ENCODE measurements at regions not wholly inside any gene's neighbourhood (a gene's known extent, or its start where the extent isn't known, plus 50 kb on each side); places are given as distances from the start of the nearest gene placed in this dataset.

GRCh38 chr4:11866391-11866790 is 437.7 kb upstream of the HS3ST1 start:
- Histone ChIP-seq H3K27me3 (ENCODE audit: control insufficient read depth, insufficient read depth, low read length) (no peaks in the 10 kb centered on the region), H3K9me3 (ENCODE audit: control insufficient read depth, insufficient read depth, low read length) (peaks cover 4% of the 10 kb centered on the region; the same call in 1 of the 2 replicates), H4K20me1 (ENCODE audit: insufficient read depth, low read length) (no peaks in the 10 kb centered on the region), H3K27ac (ENCODE audit: insufficient read depth, low read length) (no peak overlapping the region), H3K4me2 (ENCODE audit: low read depth, low read length) (no peak overlapping the region), H2AK9ac (replicated peaks; ENCODE audit: low read depth, low read length, poor library complexity) (no peak overlapping the region), H3K79me1 (ENCODE audit: low read depth in 1 of 2, low read length in 2 of 2) (no peaks in the 10 kb centered on the region), H3K36me3 (ENCODE audit: control insufficient read depth, insufficient read depth, low read length) (no peaks in the 10 kb centered on the region), H3K9me1 (ENCODE audit: insufficient read depth, low read length) (no peaks in the 10 kb centered on the region), H2AK5ac (ENCODE audit: low read depth, low read length) (no peak overlapping the region), H3K23ac (ENCODE audit: low read depth, low read length) (no peak overlapping the region), H3K4ac (ENCODE audit: low read depth, low read length) (no peak overlapping the region), H2BK20ac (ENCODE audit: low read depth, low read length) (no peak overlapping the region), H2AFZ (replicated peaks; ENCODE audit: low read length, poor library complexity) (no peak overlapping the region), H3K14ac (replicated peaks; ENCODE audit: low read depth, low read length) (no peak overlapping the region), H4K8ac (ENCODE audit: low read depth in 2 of 2, low read length in 2 of 2) (no peak overlapping the region), H3K4me3 (ENCODE audit: insufficient read depth, low read depth, low read length) (no peak overlapping the region), H4K5ac (ENCODE audit: low read depth, low read length) (no peak overlapping the region), H4K91ac (ENCODE audit: insufficient read depth, low read depth, low read length) (no peak overlapping the region), H2BK5ac (ENCODE audit: low read depth, low read length, poor library complexity, severe bottlenecking) (no peak overlapping the region), H3K4me1 (ENCODE audit: control insufficient read depth, insufficient read depth, low read length) (no peaks in the 10 kb centered on the region), H3K9ac (ENCODE audit: low read depth, low read length) (no peak overlapping the region), H2BK15ac (ENCODE audit: low read depth, low read length) (no peak overlapping the region), H3K56ac (ENCODE audit: extremely low read depth, insufficient read depth, low read length) (no peak overlapping the region), H3K18ac (ENCODE audit: low read depth, low read length) (no peak overlapping the region), H2BK120ac (ENCODE audit: low read depth, low read length) (no peak overlapping the region)
- in situ Hi-C loops (cut with MboI; ENCODE audit: low sequenced_read_pairs): no loop called here
- no TSS peak for BruUV-seq (replicated peaks)
- no peak for ATAC-seq (ENCODE audit: low read depth)
- CTCF ChIA-PET: no interaction called here
- no peak for TF ChIP-seq POLR2A (IDR thresholded peaks at IDR 0.05; ENCODE audit: low read depth, low read length)
- no peak for TF ChIP-seq RCOR1 (IDR thresholded peaks at IDR 0.05; ENCODE audit: insufficient replicate concordance, low read length)
- no peak for TF ChIP-seq CHD1 (IDR thresholded peaks at IDR 0.05; ENCODE audit: low read depth, low read length)
- TF ChIP-seq MXI1 (IDR thresholded peaks at IDR 0.05; ENCODE audit: borderline replicate concordance, low read depth, low read length): no peak
- TF ChIP-seq MAZ (IDR thresholded peaks at IDR 0.05; ENCODE audit: borderline replicate concordance, low read depth, low read length): no peak
- TF ChIP-seq MAFK (IDR thresholded peaks at IDR 0.05; ENCODE audit: low read depth, low read length): no peak
- TF ChIP-seq RAD21 (IDR thresholded peaks at IDR 0.05; ENCODE audit: low read length): no peak
- no peak for TF ChIP-seq BHLHE40 (IDR thresholded peaks at IDR 0.05; ENCODE audit: low read depth, low read length)
- no peak for TF ChIP-seq RFX5 (IDR thresholded peaks at IDR 0.05; ENCODE audit: low read depth, low read length)
- no peak for TF ChIP-seq CEBPB (IDR thresholded peaks at IDR 0.05; ENCODE audit: low read depth, low read length)
- TF ChIP-seq CTCF (conservative IDR thresholded peaks at IDR 0.05; ENCODE audit: low read depth, low read length): no peak
- TF ChIP-seq USF2 (IDR thresholded peaks at IDR 0.05; ENCODE audit: low read depth, low read length): no peak
- TF ChIP-seq SMC3 (IDR thresholded peaks at IDR 0.05; ENCODE audit: low read depth, low read length): no peak
- TF ChIP-seq FOS (IDR thresholded peaks at IDR 0.05; ENCODE audit: low read depth, low read length): no peak
- no peak for TF ChIP-seq ELK1 (IDR thresholded peaks at IDR 0.05; ENCODE audit: borderline replicate concordance, low read depth, low read length)
- TF ChIP-seq NFE2L2 (IDR thresholded peaks at IDR 0.05; ENCODE audit: low read depth, low read length): no peak
- no CpG with 5 or more reads among the region's 1 CpG for WGBS, 2 experiments (ENCODE audit: extremely low coverage in 2 of 2, insufficient read length in 1 of 2)
- POLR2A ChIA-PET (ENCODE audit: unreplicated experiment): no interaction called here
- intact Hi-C loops (cut with micrococcal nuclease): no loop called here
- no peak for DNase-seq
- dilution Hi-C loops (cut with HindIII; ENCODE audit: low sequenced_read_pairs, unreplicated experiment): no loop called here
